Stimulated activated CD4-positive, alpha-beta T cell treated with anti-CD3 and anti-CD28 coated beads, TNF-alpha, amount 100 ng/mL, for 24 hours (primary cell): ENCODE measurements at regions not wholly inside any gene's neighbourhood (a gene's known extent, or its start where the extent isn't known, plus 50 kb on each side); places are given as distances from the start of the nearest gene placed in this dataset.

Experiments used
- DNase-seq, 3 experiments: peaks; one replicate each; pipeline ENCODE4 v3.0.0-alpha.2; 2020; ENCODE audit warnings: low read depth in 3 of 3

DNA sequence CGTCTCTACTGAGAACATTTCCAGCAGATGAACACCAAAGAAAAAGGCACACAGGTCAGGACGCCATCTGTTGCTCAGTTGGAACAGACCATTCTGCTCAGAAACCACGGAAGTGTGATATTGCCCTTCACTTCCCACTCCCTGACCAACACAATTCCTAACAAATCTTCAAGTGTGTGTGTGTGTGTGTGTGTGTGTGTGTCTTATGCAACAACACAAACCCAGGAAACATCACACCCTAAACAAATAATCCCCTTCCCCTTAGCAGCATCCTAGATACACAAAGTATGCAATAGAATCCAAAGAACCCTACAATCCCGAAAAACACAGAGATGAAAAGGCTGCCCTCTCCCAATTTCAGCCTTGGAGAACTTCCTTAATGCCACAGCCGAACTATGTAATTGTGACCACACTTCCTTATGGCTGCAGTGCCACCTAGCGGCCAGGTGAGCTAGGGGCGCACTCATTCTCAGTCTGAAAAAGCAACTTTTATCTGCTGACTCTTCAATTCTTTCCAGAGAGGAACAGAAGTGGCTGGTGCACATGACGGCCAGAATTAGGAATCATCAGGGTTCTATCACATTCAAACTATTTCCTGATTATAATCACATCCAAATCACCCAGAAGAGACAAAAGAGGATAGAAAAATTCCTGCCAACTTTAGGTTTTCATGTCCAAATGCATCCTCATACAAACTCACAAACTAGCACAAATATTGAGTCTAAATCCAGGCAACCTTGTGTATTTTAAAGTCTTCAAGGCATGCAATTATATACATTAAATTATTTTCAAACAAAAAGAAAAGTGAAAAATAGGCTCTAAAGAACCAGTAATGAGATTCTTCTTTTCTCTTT is 164.9 kb downstream of the DHX15 start:
- peak; percentile 35 to 66 (median 49) for DNase-seq

DNA sequence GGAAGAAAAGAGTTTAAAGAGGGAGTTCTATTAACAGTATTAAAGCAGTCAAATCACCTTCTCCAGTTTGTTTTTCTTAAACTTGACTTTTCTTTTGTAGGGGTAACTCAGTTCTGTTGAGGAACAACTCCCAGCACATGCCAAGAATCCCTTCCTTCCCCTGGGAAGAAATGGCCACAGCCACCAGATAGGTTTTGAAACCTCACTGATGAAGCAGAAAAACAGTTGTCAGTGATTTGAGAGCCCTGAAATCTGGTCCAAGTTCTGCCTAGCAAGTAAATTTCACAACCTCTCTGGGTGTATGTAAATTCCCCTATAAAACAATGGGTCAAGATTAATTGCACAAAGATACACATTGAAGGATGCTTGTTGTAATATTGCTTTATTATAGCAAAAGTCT is 167.1 kb downstream of the DHX15 start:
- no peak for DNase-seq

DNA sequence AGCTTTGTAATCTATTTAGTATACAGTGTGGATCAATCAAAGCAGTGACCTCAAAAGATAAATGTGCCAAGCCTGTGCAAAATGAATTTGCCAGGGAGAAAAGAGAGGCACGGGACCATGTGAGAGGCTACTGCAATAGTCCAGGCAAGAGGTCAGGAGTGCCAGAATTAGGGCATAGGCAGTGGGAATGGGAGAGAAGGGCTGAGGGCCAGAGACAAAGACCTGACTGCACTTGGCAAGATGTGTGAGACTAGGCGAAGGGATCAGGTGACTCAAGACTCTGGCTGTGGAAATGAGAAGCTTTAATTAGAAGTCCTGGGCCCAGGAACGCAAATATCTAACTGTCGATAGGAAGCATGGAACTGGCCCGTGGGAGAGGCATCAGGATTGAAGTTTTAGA is 168.1 kb downstream of the DHX15 start:
- DNase-seq = no peak

DNA sequence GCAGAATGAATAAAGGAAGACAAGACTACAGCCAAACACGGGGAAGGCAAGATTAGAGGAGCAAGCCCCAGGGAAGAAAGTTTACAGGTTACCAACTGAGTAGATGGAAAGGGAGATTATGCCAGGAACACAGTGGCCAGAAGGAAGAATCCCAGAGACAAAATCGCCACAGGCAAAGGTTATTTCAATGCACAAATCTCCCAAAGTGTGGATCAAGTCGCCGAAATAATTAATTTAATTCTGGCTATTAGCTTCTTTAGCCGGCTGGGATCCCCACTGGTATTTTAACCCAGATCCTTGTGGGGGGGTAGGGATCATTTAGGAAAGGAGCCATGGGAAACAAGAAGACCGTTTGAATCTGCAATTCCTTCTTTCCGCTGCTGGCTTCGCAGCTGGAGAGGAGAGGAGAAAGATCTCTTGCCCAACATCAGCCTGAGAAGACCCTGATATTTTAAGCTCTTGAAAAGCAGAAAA is 171.0 kb downstream of the DHX15 start:
- DNase-seq = no peak

DNA sequence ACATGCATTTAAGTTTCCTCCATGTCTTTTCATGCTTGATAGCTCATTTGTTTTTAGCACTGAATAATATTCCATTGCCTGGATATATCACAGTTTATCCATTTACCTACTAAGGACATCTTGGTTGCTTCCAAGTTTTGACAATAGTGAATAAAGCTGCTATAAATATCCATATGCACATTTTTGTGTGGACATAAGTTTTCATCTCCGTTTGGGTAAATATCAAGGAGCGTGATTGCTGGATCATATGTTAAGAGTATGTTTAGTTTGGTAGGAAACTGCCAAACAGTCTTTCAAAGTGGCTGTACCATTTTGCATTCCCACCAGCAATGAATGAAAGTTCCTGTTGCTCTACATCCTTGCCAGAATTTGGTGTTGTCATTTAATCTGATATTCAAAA is 172.5 kb downstream of the DHX15 start:
- DNase-seq = no peak

DNA sequence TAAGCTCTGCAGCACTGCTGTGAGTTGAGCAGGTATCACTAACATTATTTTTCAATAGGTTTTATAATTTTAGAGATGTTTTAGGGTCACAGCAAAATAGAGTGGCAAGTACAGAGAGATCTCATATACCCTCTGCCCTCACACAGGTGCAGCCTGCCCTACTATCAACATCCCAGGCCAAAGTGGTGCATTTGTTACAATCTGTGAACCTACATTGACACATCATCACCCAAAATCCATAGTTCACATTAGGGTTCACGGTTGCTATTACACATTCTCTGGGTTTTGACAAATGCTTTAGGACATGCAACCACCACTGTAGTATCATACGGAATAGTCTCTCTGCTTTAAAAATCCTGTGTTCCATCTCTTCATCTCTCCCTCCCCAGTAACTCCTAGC is 173.1 kb downstream of the DHX15 start:
- no peak for DNase-seq

DNA sequence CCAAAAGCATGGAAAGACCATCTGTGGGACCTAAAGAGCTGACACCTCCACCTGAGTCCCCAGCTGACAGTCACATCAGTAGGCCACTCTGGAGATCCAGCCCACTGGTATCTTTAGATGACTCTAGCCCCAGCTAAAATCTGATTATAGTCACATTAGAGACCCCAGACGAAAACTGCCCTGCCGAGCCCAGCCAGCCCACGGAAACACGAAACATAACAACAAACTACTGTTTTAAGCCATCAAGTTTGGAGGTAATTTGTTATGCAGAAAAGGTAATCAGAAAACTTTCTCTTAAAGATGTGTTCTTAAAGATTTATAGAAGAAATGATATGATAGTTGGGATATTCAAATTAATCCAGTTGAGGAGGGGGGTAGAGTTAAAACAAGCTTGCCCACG is 175.7 kb downstream of the DHX15 start:
- DNase-seq = no peak

DNA sequence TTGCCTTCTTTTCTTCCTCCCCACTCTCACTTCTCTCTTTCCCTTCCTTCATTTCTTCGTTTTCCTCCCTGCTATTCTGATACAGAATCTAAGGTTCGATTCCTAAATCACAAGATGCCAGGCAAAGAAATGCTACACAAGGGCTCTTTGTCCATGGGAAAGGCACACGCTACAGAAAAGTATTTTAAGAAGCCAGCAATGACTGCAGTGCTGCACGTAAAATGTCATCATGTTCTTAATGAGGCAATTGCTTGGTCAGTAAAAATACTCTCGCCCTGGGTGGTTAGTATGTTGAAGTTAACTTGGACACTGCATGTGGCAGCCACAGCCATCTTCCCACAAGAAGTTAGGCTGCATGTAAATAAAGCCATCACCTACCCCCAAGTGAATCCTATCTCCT is 178.4 kb downstream of the DHX15 start:
- no peak for DNase-seq

DNA sequence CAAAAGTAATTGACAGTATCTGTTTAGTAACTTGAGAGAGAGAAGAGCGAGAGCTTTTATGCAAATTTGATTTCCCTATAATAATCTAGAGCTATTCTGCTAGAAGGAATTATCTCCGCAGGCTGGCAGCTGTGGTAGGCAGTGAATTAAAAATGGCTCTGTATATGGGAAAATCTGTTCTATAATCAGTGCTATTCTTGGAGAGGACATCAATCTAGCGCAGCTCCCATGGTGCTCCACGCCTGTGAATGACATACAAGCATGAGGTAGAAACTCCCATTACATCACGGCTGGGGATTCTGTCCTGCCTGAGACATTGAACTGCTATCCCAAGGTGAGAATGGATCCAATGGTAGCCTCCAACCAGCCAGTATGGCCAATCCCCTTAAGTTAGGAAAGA is 179.0 kb downstream of the DHX15 start:
- DNase-seq = no peak

DNA sequence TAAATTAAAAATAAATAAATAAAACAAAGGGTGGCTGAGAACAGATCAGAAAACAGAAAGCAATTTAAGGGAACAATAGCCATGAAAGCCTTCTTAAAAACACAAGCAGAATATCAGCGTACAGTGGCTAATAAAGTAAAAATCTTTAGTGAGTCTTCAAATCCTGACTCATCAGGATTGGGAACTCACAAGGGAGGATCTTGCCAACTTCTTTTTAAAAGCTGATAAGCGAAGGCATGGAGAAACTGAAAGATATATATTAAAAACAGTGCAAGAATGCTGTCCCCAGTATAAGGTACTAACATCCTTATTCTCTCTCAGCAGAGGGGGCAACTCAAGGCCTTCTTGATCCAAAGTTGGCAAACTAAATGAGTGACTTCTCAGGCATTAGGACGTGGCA is 180.1 kb downstream of the DHX15 start:
- DNase-seq = no peak

DNA sequence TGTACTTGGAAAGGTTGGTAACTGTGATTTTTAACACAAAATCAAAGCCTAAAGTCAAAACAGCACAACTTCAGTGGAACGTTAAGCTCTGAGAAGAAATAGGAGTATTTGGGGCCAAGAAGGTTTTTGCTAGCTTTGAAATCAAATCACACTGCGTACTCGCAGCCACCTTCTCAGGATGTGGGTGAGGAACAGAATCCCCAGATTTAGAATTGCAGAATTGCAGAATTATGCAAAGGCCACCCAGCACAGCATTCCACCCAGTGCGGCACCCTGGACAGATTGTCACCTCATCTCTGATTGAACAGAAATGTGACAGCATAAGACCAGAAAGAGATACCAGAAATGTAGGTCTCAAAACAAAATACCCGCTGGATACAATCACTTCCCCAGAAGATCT is 181.1 kb downstream of the DHX15 start:
- DNase-seq = no peak

DNA sequence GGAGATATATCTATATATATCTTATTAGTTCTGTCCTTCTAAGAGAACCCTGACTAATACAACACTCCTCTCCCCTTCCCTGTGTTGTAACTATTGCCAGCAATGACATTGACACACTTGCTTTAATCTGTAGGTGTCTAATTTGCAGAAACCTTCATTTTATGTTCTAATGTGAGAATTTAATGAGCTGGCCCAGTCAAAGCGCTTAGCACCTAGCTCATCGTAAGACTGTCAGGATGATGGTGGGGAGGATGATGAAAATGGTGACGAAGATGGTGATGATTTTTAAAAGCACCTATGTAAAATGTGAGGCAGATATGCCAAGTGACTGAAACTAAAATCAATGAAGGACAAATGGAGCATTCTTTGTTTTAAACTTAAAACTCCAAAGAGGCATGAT is 183.8 kb downstream of the DHX15 start:
- no peak for DNase-seq

DNA sequence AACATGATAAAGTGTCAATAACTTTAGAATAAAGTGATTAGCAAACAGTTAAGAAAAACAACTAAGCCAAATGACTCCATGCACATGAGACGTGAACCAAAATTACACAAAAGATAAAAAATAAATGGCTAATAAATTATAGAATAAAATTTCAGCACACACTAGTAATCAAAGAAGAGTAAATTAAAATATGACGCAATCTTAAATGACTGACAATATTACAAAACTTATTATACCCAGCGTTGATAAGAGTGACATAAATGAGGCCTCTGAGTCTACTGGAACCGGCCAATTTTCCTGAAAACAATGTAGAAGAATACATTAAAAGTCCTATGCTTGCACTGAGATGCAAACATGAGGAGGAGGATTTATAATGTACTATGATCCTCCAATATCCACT is 187.4 kb downstream of the DHX15 start:
- DNase-seq = no peak

DNA sequence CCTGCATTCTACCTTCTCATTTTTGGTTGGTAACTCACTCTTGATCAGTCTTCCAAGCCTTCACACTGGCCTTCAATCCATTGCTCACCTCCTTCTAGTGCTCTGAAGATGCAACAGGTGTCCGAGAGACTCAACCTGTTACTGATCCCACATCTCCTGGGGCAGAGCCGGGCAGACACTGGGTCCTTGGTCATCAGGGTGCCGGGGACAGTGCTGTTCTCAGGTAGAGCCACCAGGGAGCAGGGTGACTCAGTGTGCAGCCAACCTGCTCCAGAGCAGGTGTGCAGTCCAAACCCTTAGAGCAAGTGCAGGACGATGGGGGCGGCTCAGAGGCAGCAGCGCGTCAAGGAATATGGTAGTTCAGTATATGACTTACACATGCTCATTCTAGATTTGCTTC is 188.4 kb downstream of the DHX15 start:
- DNase-seq = no peak

DNA sequence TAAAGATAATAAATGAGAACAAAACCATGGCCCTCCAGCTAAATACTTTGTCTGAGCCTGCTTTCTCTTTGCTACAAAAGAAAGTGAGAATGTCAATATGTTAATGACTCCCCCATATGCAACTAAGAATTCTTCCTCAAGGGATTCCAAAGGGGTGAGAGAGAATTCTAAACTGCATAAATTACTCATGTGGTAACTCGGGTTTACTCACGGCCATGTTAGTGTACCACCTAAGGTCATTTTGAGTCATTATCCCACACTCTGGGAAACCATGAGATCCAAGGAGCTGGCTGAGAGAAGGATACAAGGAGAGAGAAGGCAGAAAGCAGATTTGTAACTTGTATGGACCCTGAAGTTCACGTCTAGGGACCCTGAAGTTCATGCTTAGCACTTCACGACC is 190.3 kb downstream of the DHX15 start:
- no peak for DNase-seq

DNA sequence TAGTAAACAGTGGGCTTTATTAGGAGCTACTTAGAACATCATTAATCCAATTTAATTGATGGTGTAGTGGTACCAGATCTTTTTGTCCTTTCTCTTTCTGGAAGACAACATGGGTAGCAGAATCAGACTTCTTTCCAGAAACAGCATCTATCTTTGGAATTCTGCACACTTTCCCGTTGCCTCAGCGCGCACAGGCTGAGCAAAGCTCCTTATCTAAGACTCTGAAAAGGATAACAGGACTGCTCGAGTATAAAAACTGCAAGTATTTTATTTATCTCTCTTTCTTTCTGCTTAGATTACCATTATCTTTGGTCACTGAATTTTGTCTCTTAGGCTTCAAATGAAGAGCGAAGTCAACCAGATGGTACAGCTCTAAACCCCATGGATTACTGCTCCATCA is 191.7 kb downstream of the DHX15 start:
- no peak for DNase-seq

DNA sequence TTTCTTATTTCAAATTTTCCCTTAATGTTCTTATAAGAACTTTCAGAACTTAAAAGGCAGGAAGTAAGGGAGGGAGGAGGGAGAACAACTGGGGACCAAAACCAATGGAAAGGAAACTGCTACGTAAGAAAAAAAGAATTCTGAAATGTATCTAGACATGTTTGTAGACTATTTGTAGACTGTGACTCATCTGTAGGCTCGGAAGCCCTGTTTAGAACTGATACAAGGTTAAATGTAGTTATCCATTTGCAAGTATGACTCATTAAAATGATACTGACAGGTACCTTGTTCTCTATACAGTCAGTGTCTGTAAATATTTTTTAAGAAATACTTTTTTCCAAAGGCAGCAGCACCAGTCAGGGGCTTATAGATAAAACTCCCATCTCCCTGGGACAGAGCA is 202.0 kb downstream of the DHX15 start:
- DNase-seq = no peak

DNA sequence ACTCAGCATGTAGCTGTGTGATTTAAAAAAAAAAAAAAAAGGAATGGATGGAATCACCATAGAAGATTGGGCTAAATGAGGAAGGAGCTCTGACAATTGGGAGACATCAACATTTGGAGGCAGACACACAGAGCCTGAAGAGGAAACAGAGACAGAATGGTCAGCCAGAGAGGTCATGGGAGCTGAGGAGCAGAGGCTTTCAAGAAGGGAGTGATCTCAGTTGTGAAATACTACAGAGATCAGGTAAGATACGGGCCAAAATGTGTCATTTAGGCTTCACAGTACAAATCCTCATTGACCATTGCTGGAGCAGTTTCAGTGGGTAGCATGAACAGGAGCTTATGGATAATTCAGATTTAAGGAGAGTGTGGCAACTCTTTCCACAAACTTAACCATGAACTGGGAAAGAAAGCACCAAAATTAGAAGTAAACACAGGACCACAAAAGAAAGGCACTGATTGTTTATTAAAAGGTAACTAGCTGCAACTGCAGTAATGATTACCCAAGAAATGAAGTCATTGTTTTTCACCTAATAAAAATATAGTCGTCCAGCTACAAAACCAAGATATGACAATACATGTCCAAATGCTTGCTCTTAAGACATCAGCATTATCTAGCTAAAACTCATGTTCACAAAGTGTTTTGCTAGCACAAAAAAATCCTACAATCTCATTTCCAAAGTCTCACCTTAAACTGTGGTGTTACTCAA is 203.2 kb downstream of the DHX15 start:
- no peak for DNase-seq

DNA sequence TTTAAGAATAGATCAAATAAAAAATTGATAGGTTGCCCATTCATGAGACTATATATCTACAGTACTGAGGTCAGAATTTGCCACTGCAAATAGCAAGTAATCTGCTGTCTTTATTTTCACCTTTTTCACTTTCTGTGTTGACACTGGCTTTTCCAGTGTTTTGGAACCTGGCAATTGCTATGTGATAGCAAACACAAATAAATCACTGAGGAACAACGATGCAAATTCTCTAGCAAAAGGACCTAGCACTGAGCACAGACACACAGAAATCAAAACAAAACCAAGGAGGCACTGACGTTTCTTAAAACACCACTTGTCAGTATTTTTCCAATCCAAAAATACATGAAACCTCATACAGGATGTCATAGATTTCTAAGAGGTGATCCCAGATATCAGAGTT is 210.7 kb downstream of the DHX15 start:
- DNase-seq = no peak

DNA sequence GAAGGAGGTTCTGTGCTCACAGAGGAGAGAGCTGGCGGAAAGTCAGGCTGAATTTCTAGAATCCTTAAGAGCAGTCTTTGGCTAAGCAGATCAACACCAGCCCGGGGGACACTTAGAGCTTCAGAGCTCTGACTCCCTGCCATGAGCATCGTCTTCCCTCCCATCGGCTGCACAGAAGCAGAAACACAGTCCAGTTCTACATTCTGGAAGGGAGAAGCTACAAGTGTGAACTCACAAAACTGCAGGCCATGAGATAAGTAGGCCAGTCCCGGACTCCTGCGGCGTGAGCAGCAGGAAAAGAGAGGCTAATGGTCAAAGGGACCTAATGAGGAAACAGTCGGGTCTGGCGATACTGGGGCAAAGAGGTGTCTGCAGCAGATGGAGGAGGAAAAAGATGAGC is 211.5 kb downstream of the DHX15 start:
- DNase-seq = no peak

DNA sequence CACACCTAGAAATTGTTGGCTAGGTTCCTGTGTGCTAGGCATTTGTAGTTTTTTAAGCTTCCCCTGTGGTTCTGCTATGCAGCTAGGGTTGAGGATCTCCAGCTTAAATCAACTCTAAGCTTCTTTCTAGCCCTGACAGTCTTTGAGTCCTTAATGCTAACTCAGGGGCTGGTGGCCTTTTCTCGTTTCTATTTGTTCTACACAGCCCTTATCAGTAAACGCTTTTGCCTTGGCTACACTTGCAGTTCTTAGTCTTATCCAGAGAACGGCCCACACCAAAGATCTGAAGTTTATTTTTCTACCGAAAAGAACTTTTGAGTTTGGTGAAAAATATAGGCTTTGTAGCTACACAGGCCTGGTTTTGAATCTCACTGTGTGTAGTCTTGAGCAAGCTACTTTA is 212.0 kb downstream of the DHX15 start:
- DNase-seq = no peak

DNA sequence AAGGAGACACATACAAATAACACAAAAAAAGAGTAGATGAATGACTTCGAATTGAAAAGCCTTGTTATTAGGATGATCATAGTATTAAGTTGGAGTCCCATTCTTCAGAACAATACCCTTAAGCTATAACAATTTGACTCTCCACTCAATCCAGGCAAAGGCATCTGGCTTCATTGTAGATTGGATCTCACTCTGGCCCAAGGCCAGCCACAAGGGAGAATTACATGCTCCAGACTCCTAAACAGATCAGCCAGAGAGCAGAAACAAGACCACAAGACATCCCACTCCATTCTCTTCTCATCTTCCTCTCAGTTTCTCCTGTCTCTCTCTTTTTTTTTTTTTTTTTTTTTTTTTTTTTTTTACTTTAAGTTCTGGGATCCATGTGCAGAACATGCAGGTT is 213.9 kb downstream of the DHX15 start:
- no peak for DNase-seq

DNA sequence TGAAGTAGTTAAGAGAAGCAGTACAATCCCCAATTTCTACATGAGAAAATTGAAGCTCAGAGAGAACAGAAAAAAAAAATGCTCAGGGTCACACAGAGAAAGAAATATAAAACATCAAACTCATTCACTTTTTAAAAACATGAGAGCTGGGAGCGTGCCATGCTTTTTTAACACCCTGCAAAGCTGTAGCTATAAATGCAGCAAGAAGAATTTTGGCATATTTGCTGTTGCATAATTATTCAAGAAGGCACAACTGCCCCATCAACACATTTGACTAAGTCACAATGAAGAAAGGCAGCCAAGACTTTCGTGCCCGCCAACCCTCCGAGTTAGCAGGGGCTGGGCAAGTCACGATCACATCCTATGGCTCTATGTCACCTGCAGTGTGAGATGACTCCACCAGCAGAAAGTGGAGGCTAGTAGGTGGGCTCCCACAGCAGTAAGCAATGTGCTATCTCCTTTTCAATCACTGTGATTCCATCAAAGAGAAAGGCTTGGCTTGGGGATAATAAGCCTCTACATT is 214.8 kb downstream of the DHX15 start:
- no peak for DNase-seq
